ENCODE measurements at regions not wholly inside any gene's neighbourhood (a gene's known extent, or its start where the extent isn't known, plus 50 kb on each side); places are given as distances from the start of the nearest gene placed in this dataset.

DNA sequence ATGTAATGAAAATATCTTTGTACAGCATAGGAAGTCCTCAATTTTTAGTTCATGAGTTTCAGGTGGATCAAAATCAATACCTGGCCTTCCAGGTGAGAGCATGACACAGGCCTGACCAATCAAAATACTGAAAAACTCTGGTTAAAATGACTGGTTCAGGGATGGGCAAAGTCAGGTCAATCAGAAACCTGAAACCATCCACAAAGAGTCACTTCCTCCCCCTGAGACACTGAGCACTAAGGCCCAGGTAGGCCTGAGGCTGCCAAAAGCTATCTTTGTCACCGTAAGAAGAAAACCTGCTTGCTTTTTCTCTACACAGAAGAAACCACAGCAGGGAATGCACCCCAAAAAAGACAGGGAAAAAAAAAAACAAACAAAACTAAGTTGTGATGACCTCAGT lies 444.8 kb downstream of the TLR4 start:
- no peaks in the 10 kb centered on the region for H3K27me3 ChIP-seq (ENCODE audit: insufficient read depth, low read depth)
- no peaks in the 10 kb centered on the region for H3K9me2 ChIP-seq (ENCODE audit: insufficient read depth)
- H3K4me2 ChIP-seq = no peak overlapping the region
- H3K79me2 ChIP-seq (ENCODE audit: low read depth) = no peaks in the 10 kb centered on the region
- TF ChIP-seq EZH2 (IDR thresholded peaks at IDR 0.05; ENCODE audit: low read depth) = no peak
- no peak for TF ChIP-seq CTCF (conservative IDR thresholded peaks at IDR 0.05)
- no peak overlapping the region for H2AFZ ChIP-seq
- H3K27ac ChIP-seq = no peak overlapping the region
- no peaks in the 10 kb centered on the region for H3K4me1 ChIP-seq (replicated peaks; ENCODE audit: insufficient read depth)
- DNase-seq = no peak
- intact Hi-C loops (cut with micrococcal nuclease; ENCODE audit: unreplicated experiment) = no loop called here
- H4K20me1 ChIP-seq (ENCODE audit: insufficient read depth) = no peaks in the 10 kb centered on the region
- H3K4me3 ChIP-seq = no peak overlapping the region
- ChIA-PET POLR2A (ENCODE audit: unreplicated experiment) (no interaction called here), CTCF (no interaction called here)
- BruUV-seq (replicated peaks) = no TSS peak
- H3F3A ChIP-seq (ENCODE audit: insufficient read depth, low read depth) = no peaks in the 10 kb centered on the region
- H3K36me3 ChIP-seq (ENCODE audit: low read depth) = no peaks in the 10 kb centered on the region
- no peaks in the 10 kb centered on the region for H3K9me3 ChIP-seq (ENCODE audit: insufficient read depth, low read depth)

- Histone ChIP-seq H3K27me3 (ENCODE audit: insufficient read depth, low read depth) (no peaks in the 10 kb centered on the region), H2AFZ (no peak overlapping the region), H3K36me3 (ENCODE audit: low read depth) (no peaks in the 10 kb centered on the region), H3K9me3 (ENCODE audit: insufficient read depth, low read depth) (no peaks in the 10 kb centered on the region; the same call in 1 of the 2 replicates), H3K4me1 (replicated peaks; ENCODE audit: insufficient read depth) (no peaks in the 10 kb centered on the region), H3K9me2 (ENCODE audit: insufficient read depth) (no peaks in the 10 kb centered on the region), H3F3A (ENCODE audit: insufficient read depth, low read depth) (no peaks in the 10 kb centered on the region), H4K20me1 (ENCODE audit: insufficient read depth) (no peaks in the 10 kb centered on the region), H3K4me2 (no peak overlapping the region), H3K4me3 (no peak overlapping the region), H3K27ac (no peak overlapping the region), H3K79me2 (ENCODE audit: low read depth) (no peaks in the 10 kb centered on the region)
- no TSS peak for BruUV-seq (replicated peaks)
- CTCF ChIA-PET = no interaction called here
- no peak for DNase-seq
- TF ChIP-seq CTCF (conservative IDR thresholded peaks at IDR 0.05) = no peak
- no peak for TF ChIP-seq EZH2 (IDR thresholded peaks at IDR 0.05; ENCODE audit: low read depth)
- intact Hi-C loops (cut with micrococcal nuclease; ENCODE audit: unreplicated experiment) = no loop called here
- POLR2A ChIA-PET (ENCODE audit: unreplicated experiment) = no interaction called here
Measured at GRCh38 chr9:118156846-118157245, 452.6 kb downstream of the TLR4 start.

DNA sequence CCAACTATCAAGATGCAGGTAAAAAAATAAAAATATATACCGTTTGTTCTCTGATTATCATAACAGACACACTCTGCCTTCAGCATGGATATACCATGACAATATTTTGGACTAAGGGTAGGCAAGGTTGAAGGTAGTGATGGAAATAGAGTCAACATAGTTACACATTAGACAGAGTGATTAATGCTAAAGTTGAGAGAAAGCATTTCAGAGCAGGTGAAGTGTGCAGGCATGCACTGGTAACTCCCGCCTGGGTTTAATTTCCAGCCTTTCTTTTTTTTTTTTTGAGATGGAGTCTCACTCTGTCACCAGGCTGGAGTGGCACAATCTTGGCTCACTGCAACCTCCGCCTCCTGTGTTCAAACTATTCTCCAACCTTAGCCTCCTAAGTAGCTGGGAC lies 458.5 kb downstream of the TLR4 start:
- H3K36me3 ChIP-seq (ENCODE audit: low read depth) = no peaks in the 10 kb centered on the region
- H3K27ac ChIP-seq = no peak overlapping the region
- DNase-seq = no peak
- TF ChIP-seq CTCF (conservative IDR thresholded peaks at IDR 0.05) = no peak
- no peak for TF ChIP-seq EZH2 (IDR thresholded peaks at IDR 0.05; ENCODE audit: low read depth)
- BruUV-seq (replicated peaks) = no TSS peak
- ChIA-PET POLR2A (ENCODE audit: unreplicated experiment) (no interaction called here), CTCF (no interaction called here)
- no peaks in the 10 kb centered on the region for H3K9me2 ChIP-seq (ENCODE audit: insufficient read depth)
- no peak overlapping the region for H3K4me3 ChIP-seq
- H3K79me2 ChIP-seq (ENCODE audit: low read depth) = no peaks in the 10 kb centered on the region
- no peaks in the 10 kb centered on the region; the same call in 1 of the 2 replicates for H3K27me3 ChIP-seq (ENCODE audit: insufficient read depth, low read depth)
- H3K4me2 ChIP-seq = no peak overlapping the region
- no peaks in the 10 kb centered on the region for H4K20me1 ChIP-seq (ENCODE audit: insufficient read depth)
- no peaks in the 10 kb centered on the region; the same call in 1 of the 2 replicates for H3K9me3 ChIP-seq (ENCODE audit: insufficient read depth, low read depth)
- no peaks in the 10 kb centered on the region for H3F3A ChIP-seq (ENCODE audit: insufficient read depth, low read depth)
- H3K4me1 ChIP-seq (replicated peaks; ENCODE audit: insufficient read depth) = no peaks in the 10 kb centered on the region
- H2AFZ ChIP-seq = no peak overlapping the region
- intact Hi-C loops (cut with micrococcal nuclease; ENCODE audit: unreplicated experiment) = no loop called here
